Endodermal cell (in vitro differentiated cells): ENCODE measurements at regions not wholly inside any gene's neighbourhood (a gene's known extent, or its start where the extent isn't known, plus 50 kb on each side); places are given as distances from the start of the nearest gene placed in this dataset.

ENCODE experiments used
- DNase-seq: peaks from one replicate; pipeline ENCODE4 v3.0.0-alpha.2; 2017
- H3K27ac ChIP-seq: 2 replicates; pipeline ENCODE4 v1.5.1; 2013; ENCODE audit warnings: mild to moderate bottlenecking, low read depth, low read length, moderate library complexity
- H3K27me3 ChIP-seq: 2 replicates; pipeline ENCODE4 v1.6.1; 2013; ENCODE audit warnings: mild to moderate bottlenecking, low read length, moderate library complexity; ENCODE audit not compliant: insufficient read depth, control insufficient read depth, poor library complexity, severe bottlenecking
- H3K36me3 ChIP-seq: 2 replicates; pipeline ENCODE4 v1.7.0; 2013; ENCODE audit warnings: mild to moderate bottlenecking, low read length, moderate library complexity; ENCODE audit not compliant: control insufficient read depth, insufficient read depth
- H3K4me1 ChIP-seq: one replicate; pipeline ENCODE4 v1.7.0; 2013; ENCODE audit warnings: low read length; ENCODE audit not compliant: control insufficient read depth, insufficient read depth
- H3K4me3 ChIP-seq: 2 replicates; pipeline ENCODE4 v1.5.1; 2013; ENCODE audit warnings: mild to moderate bottlenecking, low read length, moderate library complexity
- H3K9ac ChIP-seq: 2 replicates; pipeline ENCODE4 v1.6.1; 2013; ENCODE audit warnings: mild to moderate bottlenecking, low read length, moderate library complexity; ENCODE audit not compliant: poor library complexity, severe bottlenecking; ENCODE audit errors: extremely low read depth
- H3K9me3 ChIP-seq: 2 replicates; pipeline ENCODE4 v1.6.1; 2013; ENCODE audit warnings: mild to moderate bottlenecking, low read length, moderate library complexity; ENCODE audit not compliant: control insufficient read depth
- H3K27ac Mint-ChIP-seq: 2 replicates; pipeline ENCODE4 v1.8.0; 2020; ENCODE audit warnings: mixed read lengths
- H3K27me3 Mint-ChIP-seq: 2 replicates; pipeline ENCODE4 v1.8.0; 2021; ENCODE audit warnings: mild to moderate bottlenecking, mixed read lengths; ENCODE audit not compliant: insufficient read depth
- H3K36me3 Mint-ChIP-seq: 2 replicates; pipeline ENCODE4 v1.8.0; 2020; ENCODE audit warnings: low read depth, mixed read lengths
- H3K4me1 Mint-ChIP-seq: 2 replicates; pipeline ENCODE4 v1.8.0; 2020; ENCODE audit warnings: mixed read lengths
- H3K4me3 Mint-ChIP-seq: 2 replicates; pipeline ENCODE4 v1.8.0; 2020; ENCODE audit warnings: mild to moderate bottlenecking, moderate library complexity, mixed read lengths
- H3K9me3 Mint-ChIP-seq: 2 replicates; pipeline ENCODE4 v1.8.0; 2020; ENCODE audit warnings: mild to moderate bottlenecking, mixed read lengths
- CTCF ChIP-seq: fragments of 200-600 bp; sonication (generic); conservative IDR thresholded peaks from 2 replicates; pipeline ENCODE4 v1.5.0; 2021; ENCODE audit warnings: antibody characterized with exemption, mild to moderate bottlenecking
- WGBS, 2 experiments: methylation state at CpG; one replicate each; pipeline versions ENCODE4 v1.1.5 to v1.1.7; 2013; ENCODE audit warnings: missing lambda C conversion rate in 2 of 2, mixed read lengths in 1 of 2; ENCODE audit not compliant: insufficient coverage in 1 of 2, insufficient read length in 1 of 2; 5-methylcytosine and 5-hydroxymethylcytosine counted together

- H3K9ac ChIP-seq, result no peak overlapping the region
- peaks cover 14% of the 10 kb centered on the region for H3K4me1 Mint-ChIP-seq
- no peak overlapping the region for H3K4me3 Mint-ChIP-seq
- peak overlapping the region; percentile 61 for H3K4me3 ChIP-seq
- H3K27ac Mint-ChIP-seq, result peak overlapping the region; percentile 78
- no peaks in the 10 kb centered on the region for H3K27me3 Mint-ChIP-seq
- no peaks in the 10 kb centered on the region for H3K36me3 ChIP-seq
- H3K27me3 ChIP-seq, result no peaks in the 10 kb centered on the region
- H3K9me3 ChIP-seq, result peaks cover 13% of the 10 kb centered on the region
- 39 to 50% methylated on average over 7 to 13 of the region's 13 CpGs for WGBS, 2 experiments
- no peaks in the 10 kb centered on the region for H3K4me1 ChIP-seq
- peak overlapping the region; percentile 84 for H3K27ac ChIP-seq
- H3K36me3 Mint-ChIP-seq, result peaks cover 7% of the 10 kb centered on the region
- no peak for TF ChIP-seq CTCF
- peaks cover 18% of the 10 kb centered on the region for H3K9me3 Mint-ChIP-seq
- DNase-seq, result peak; percentile 78
These were observed 149.6 kb downstream of the IRS1 start for GRCh38 chr2:226649871-226650660.

- peak overlapping the region; percentile 61 for H3K4me3 ChIP-seq
- Mint-ChIP-seq H3K4me1 (peaks cover 16% of the 10 kb centered on the region), H3K27ac (peak overlapping the region; percentile 78), H3K9me3 (peaks cover 18% of the 10 kb centered on the region), H3K27me3 (no peaks in the 10 kb centered on the region), H3K36me3 (peaks cover 7% of the 10 kb centered on the region), H3K4me3 (no peak overlapping the region)
- no peak overlapping the region for H3K9ac ChIP-seq
- WGBS, 2 experiments, result 92 to 97% methylated on average over 10 of the region's 10 CpGs
- H3K27ac ChIP-seq, result peak overlapping the region; percentile 84
- H3K27me3 ChIP-seq, result no peaks in the 10 kb centered on the region
- H3K4me1 ChIP-seq, result no peaks in the 10 kb centered on the region
- H3K36me3 ChIP-seq, result no peaks in the 10 kb centered on the region
- peaks cover 13% of the 10 kb centered on the region for H3K9me3 ChIP-seq
- TF ChIP-seq CTCF, result no peak
- no peak for DNase-seq
These were observed 150.4 kb downstream of the IRS1 start for GRCh38 chr2:226649201-226649600.

GRCh38 chr2:226647621-226648518 lies 151.8 kb downstream of the IRS1 start:
- Mint-ChIP-seq H3K4me1 (peaks cover 27% of the 10 kb centered on the region), H3K27ac (no peak overlapping the region), H3K36me3 (peaks cover 7% of the 10 kb centered on the region), H3K4me3 (no peak overlapping the region), H3K27me3 (no peaks in the 10 kb centered on the region), H3K9me3 (peaks cover 18% of the 10 kb centered on the region)
- Histone ChIP-seq H3K27me3 (no peaks in the 10 kb centered on the region), H3K4me3 (no peak overlapping the region), H3K27ac (no peak overlapping the region), H3K36me3 (no peaks in the 10 kb centered on the region), H3K9ac (no peak overlapping the region), H3K4me1 (no peaks in the 10 kb centered on the region), H3K9me3 (peaks cover 13% of the 10 kb centered on the region)
- DNase-seq, result no peak
- WGBS, 2 experiments, result 83 to 85% methylated on average over 6 to 28 of the region's 28 CpGs
- no peak for TF ChIP-seq CTCF
